GM12891 (cell line): ENCODE measurements at regions not wholly inside any gene's neighbourhood (a gene's known extent, or its start where the extent isn't known, plus 50 kb on each side); places are given as distances from the start of the nearest gene placed in this dataset.

Source experiments
- POLR2A ChIP-seq: IDR thresholded peaks from 2 replicates; pipeline ENCODE4 v1.6.1; 2011; ENCODE audit warnings: low read depth, low read length, control low read depth
- POLR2AphosphoS5 ChIP-seq: IDR thresholded peaks from 2 replicates; pipeline ENCODE4 v1.6.1; 2011; ENCODE audit warnings: low read depth, low read length, control low read depth
- POU2F2 ChIP-seq: IDR thresholded peaks from 2 replicates; pipeline ENCODE4 v1.6.1; 2011; ENCODE audit warnings: low read depth, mild to moderate bottlenecking, control low read depth, low read length, moderate library complexity
- SPI1 ChIP-seq: IDR thresholded peaks from 2 replicates; pipeline ENCODE4 v1.6.1; 2011; ENCODE audit warnings: low read depth, low read length, control low read depth
- TAF1 ChIP-seq: IDR thresholded peaks from 2 replicates; pipeline ENCODE4 v1.6.1; 2011; ENCODE audit warnings: low read depth, low read length, control low read depth

DNA sequence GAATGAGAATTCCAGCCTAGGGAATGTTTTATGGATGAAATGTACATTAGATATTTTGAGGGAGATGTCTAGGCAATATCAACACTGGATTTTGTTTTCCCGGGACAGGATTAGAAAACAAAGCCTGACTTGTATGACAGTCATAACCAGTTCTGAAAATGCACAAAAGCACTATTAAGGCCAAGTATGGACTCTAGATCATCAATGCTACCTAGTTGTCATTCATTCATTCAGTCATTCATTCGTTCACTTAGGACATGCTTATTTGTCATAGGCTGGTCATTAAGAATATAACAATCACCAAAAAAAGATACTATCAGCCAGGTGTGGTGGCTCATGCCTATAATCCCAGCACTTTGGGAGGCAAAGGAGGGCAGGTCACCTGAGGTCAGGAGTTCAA, 511.2 kb downstream of the CMPK2 start:
- TF ChIP-seq POLR2A (no peak), POLR2AphosphoS5 (no peak), TAF1 (no peak), POU2F2 (no peak), SPI1 (no peak)
